ENCODE measurements at regions not wholly inside any gene's neighbourhood (a gene's known extent, or its start where the extent isn't known, plus 50 kb on each side); places are given as distances from the start of the nearest gene placed in this dataset.

GRCh38 chr3:86723433-86723832 lies 267.5 kb downstream of the VGLL3 start:
- no peak for TF ChIP-seq CTCF (conservative IDR thresholded peaks at IDR 0.05)

GRCh38 chr3:86711634-86712033 lies 279.3 kb downstream of the VGLL3 start:
- H3K27ac ChIP-seq = no peak overlapping the region
- no peak for TF ChIP-seq CTCF (conservative IDR thresholded peaks at IDR 0.05)

More at GRCh38 chr3:86723433-86723832, 267.5 kb downstream of the VGLL3 start:
- no peak overlapping the region for H3K27ac ChIP-seq

- TF ChIP-seq CTCF (conservative IDR thresholded peaks at IDR 0.05) = no peak
Measured at GRCh38 chr3:86708893-86709292, 282.1 kb downstream of the VGLL3 start.

GRCh38 chr3:86702381-86702958 lies 288.5 kb downstream of the VGLL3 start:
- TF ChIP-seq CTCF (conservative IDR thresholded peaks at IDR 0.05) = peak; percentile 77
- H3K27ac ChIP-seq = no peak overlapping the region

More at GRCh38 chr3:86708893-86709292, 282.1 kb downstream of the VGLL3 start:
- no peak overlapping the region for H3K27ac ChIP-seq

GRCh38 chr3:86695752-86696151 lies 295.2 kb downstream of the VGLL3 start:
- H3K27ac ChIP-seq = no peak overlapping the region
- no peak for TF ChIP-seq CTCF (conservative IDR thresholded peaks at IDR 0.05)

- no peak overlapping the region for H3K27ac ChIP-seq
- TF ChIP-seq CTCF (conservative IDR thresholded peaks at IDR 0.05) = no peak
Measured at GRCh38 chr3:86673991-86674390, 317.0 kb downstream of the VGLL3 start.

- no peak for TF ChIP-seq CTCF (conservative IDR thresholded peaks at IDR 0.05)
- H3K27ac ChIP-seq = no peak overlapping the region
Measured at GRCh38 chr3:86661817-86662216, 329.1 kb downstream of the VGLL3 start.
